Renal cortical epithelial cell (primary cell): ENCODE measurements at regions not wholly inside any gene's neighbourhood (a gene's known extent, or its start where the extent isn't known, plus 50 kb on each side); places are given as distances from the start of the nearest gene placed in this dataset.

Experiments
- DNase-seq: peaks from one replicate; pipeline ENCODE4 v3.0.0-alpha.2; 2011; ENCODE audit warnings: low read depth

GRCh38 chr11:80084608-80085007 is 643.8 kb upstream of the TENM4 start:
- peak; percentile 40 for DNase-seq

- DNase-seq = peak; percentile 68
Observed at GRCh38 chr11:80083531-80083951, 642.7 kb upstream of the TENM4 start.

GRCh38 chr11:80082406-80082805 is 641.6 kb upstream of the TENM4 start:
- no peak for DNase-seq

GRCh38 chr11:80077113-80077512 is 636.3 kb upstream of the TENM4 start:
- no peak for DNase-seq

- DNase-seq = no peak
Observed at GRCh38 chr11:80074837-80075236, 634.0 kb upstream of the TENM4 start.

- no peak for DNase-seq
Observed at GRCh38 chr11:80066291-80066690, 625.5 kb upstream of the TENM4 start.

- DNase-seq = no peak
Observed at GRCh38 chr11:80065086-80065485, 624.3 kb upstream of the TENM4 start.

GRCh38 chr11:80061056-80061455 is 620.2 kb upstream of the TENM4 start:
- peak; percentile 24 for DNase-seq

- no peak for DNase-seq
Observed at GRCh38 chr11:80054582-80055165, 613.8 kb upstream of the TENM4 start.

- DNase-seq = no peak
Observed at GRCh38 chr11:80048513-80048912, 607.7 kb upstream of the TENM4 start.

- DNase-seq = no peak
Observed at GRCh38 chr11:80041136-80042000, 600.5 kb upstream of the TENM4 start.

GRCh38 chr11:80034801-80035200 is 594.0 kb upstream of the TENM4 start:
- DNase-seq = peak; percentile 57

GRCh38 chr11:80031014-80031600 is 590.3 kb upstream of the TENM4 start:
- peak; percentile 90 for DNase-seq

GRCh38 chr11:80028998-80029397 is 588.2 kb upstream of the TENM4 start:
- DNase-seq = no peak

- peak; percentile 64 for DNase-seq
Observed at GRCh38 chr11:80024119-80024518, 583.3 kb upstream of the TENM4 start.

- DNase-seq = no peak
Observed at GRCh38 chr11:80023386-80023785, 582.6 kb upstream of the TENM4 start.

GRCh38 chr11:80010536-80010935 is 569.7 kb upstream of the TENM4 start:
- DNase-seq = no peak

GRCh38 chr11:80009081-80009480 is 568.3 kb upstream of the TENM4 start:
- no peak for DNase-seq

GRCh38 chr11:80007616-80008015 is 566.8 kb upstream of the TENM4 start:
- peak; percentile 61 for DNase-seq

GRCh38 chr11:79990141-79990540 is 549.3 kb upstream of the TENM4 start:
- DNase-seq = no peak

- DNase-seq = no peak
Observed at GRCh38 chr11:79982185-79982584, 541.4 kb upstream of the TENM4 start.

- DNase-seq = no peak
Observed at GRCh38 chr11:79980916-79981315, 540.1 kb upstream of the TENM4 start.
